Activated naive CD4-positive, alpha-beta T cell treated with anti-CD3 and anti-CD28 coated beads for 36 hours (primary cell): ENCODE measurements at regions not wholly inside any gene's neighbourhood (a gene's known extent, or its start where the extent isn't known, plus 50 kb on each side); places are given as distances from the start of the nearest gene placed in this dataset.

ENCODE experiments used
- CTCF ChIA-PET: fragments of 350-600 bp; sonication (Branson Sonifier 250); formaldehyde crosslinking; loops from one replicate; lab custom pipeline; 2021; ENCODE audit warnings: antibody characterized with exemption; lab: Charles Lee
- DNase-seq: peaks from one replicate; pipeline ENCODE4 v3.0.0-alpha.2; 2020
- H3K27ac Mint-ChIP-seq: one replicate; pipeline ENCODE4 v1.8.0; 2021; ENCODE audit warnings: mild to moderate bottlenecking, mixed read lengths
- H3K27me3 Mint-ChIP-seq: one replicate; pipeline ENCODE4 v1.8.0; 2021; ENCODE audit warnings: low read depth, mixed read lengths
- H3K36me3 Mint-ChIP-seq: one replicate; pipeline ENCODE4 v1.8.0; 2021; ENCODE audit warnings: low read depth, mixed read lengths
- H3K4me1 Mint-ChIP-seq: one replicate; pipeline ENCODE4 v1.8.0; 2021; ENCODE audit warnings: low read depth, mixed read lengths
- H3K4me3 Mint-ChIP-seq: one replicate; pipeline ENCODE4 v1.8.0; 2021; ENCODE audit warnings: mild to moderate bottlenecking, moderate library complexity, mixed read lengths
- H3K9me3 Mint-ChIP-seq: one replicate; pipeline ENCODE4 v1.8.0; 2021; ENCODE audit warnings: mixed read lengths
- intact Hi-C: fragments of 100-400 bp; cut with micrococcal nuclease; formaldehyde crosslinking; loops from one replicate; pipeline ENCODE4 v1.15.1; 2023

DNA sequence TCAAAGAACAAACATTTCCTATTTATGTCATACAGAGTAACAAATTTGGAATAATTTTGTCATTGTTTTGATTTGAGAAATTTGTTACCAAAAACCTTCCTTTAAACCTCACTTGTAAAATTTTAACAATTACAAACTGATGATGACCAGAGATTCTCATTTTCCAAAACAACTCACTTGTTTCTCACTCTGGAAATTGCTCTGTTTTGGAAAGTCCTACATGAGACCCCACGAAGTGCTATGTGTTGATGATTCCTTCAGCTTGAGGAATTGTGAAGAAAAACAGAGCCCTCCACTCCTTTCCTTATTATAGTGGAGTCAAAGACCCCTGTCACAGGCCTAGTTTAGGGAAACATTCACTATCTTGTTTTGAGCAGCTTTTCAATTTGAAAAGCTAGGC, 157.6 kb upstream of the RASGRP1 start:
- Mint-ChIP-seq H3K4me1 (no peaks in the 10 kb centered on the region), H3K27me3 (no peaks in the 10 kb centered on the region), H3K36me3 (no peaks in the 10 kb centered on the region), H3K27ac (no peak overlapping the region), H3K9me3 (no peaks in the 10 kb centered on the region), H3K4me3 (no peak overlapping the region)
- DNase-seq: no peak
- CTCF ChIA-PET: interaction anchor here (1.2 to 1.8 kb wide), 3 partner anchors 14 to 282 kb away, joined by 5 read pairs; no protein-coding TSS in a partner anchor
- intact Hi-C loops: no loop called here

DNA sequence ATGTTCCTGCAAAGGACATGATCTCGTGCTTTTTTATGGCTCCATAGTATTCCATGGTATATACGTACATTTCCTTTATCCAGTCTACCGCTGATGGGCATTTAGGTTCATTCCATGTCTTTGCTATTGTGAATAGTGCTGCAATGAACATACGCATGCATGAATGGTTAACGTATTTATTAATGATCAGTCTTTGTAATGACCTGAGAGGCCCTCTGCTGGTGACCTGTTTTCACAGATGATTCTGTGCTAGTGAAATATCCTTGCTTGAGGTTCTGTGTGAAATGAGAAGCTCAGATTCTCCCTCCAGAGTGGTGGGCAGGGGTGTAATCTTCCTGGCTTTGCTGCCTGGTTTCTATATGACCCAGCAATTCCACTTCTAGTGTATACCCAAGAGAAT, 160.2 kb upstream of the RASGRP1 start:
- Mint-ChIP-seq H3K9me3 (no peaks in the 10 kb centered on the region), H3K27me3 (no peaks in the 10 kb centered on the region), H3K27ac (no peak overlapping the region), H3K4me3 (no peak overlapping the region), H3K36me3 (no peaks in the 10 kb centered on the region), H3K4me1 (no peaks in the 10 kb centered on the region)
- no peak for DNase-seq
- CTCF ChIA-PET: interaction anchor here (0.9 to 1.3 kb wide), 4 partner anchors 13 to 44 kb away, joined by 3 to 4 read pairs (median 4); no protein-coding TSS in a partner anchor
- intact Hi-C loops: no loop called here

DNA sequence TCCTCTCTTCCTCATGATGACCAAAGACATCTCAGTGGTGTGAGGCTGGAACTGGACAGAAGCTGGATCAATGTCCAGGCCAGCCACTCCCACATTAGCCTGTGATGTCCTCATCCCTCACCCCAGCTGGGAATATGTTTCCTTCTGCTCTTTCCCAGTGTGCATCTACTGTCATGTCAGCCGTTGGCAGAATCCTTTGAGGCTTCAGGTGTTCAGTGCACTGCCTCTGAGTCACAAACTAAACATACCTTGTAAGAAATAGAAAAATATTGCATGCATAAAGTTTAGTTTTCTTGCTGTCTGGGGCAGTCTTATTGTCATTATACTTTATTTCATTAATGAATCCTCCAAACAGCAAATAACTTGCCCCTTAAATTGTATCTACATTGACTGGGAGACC, 161.6 kb upstream of the RASGRP1 start:
- CTCF ChIA-PET: no interaction called here
- DNase-seq: no peak
- Mint-ChIP-seq H3K27me3 (peaks cover under 1% of the 10 kb centered on the region), H3K27ac (no peak overlapping the region), H3K9me3 (no peaks in the 10 kb centered on the region), H3K4me3 (no peak overlapping the region), H3K4me1 (no peaks in the 10 kb centered on the region), H3K36me3 (no peaks in the 10 kb centered on the region)
- intact Hi-C loops: no loop called here

DNA sequence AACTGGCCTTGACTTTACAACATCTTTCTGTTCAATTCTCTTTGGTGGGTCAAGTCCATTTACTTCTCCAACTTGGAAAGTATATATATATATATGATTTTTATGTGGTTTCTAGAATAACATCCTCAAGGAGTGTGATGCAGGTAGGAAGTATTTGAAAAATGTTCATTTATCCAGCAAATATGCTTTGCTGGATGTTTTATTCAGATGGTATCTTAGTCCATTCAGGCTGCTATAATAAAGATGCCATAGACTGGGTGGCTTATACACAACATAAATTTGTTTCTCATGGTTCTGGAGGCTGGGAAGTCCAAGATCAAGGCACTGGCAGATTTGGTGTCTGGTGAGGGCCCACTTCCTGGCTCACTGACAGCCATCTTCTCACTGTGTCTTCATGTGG, 168.7 kb upstream of the RASGRP1 start:
- intact Hi-C loops: no loop called here
- H3K36me3 Mint-ChIP-seq: no peaks in the 10 kb centered on the region
- CTCF ChIA-PET: no interaction called here

DNA sequence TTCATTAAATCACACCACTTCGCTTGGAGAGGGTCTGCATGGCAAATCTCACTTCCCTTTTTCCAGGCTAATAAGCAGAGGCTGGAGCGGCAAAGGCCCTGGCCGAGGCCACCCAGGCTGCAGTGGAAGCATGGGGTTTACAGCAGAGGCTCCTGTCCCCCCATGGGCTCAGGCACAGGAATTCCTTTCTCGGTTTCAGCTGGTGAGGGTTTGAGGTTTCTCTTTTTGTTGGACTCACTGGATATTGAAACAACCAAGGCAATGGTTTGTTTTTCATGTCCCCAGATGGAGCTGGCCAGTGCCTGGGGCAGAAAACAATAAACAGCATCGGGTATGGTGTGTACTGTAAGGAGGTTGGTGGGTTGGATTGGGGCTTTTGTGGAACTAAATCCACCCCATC, 175.6 kb upstream of the RASGRP1 start:
- CTCF ChIA-PET: no interaction called here
- Mint-ChIP-seq H3K36me3 (no peaks in the 10 kb centered on the region), H3K27ac (no peak overlapping the region), H3K27me3 (peaks cover 6% of the 10 kb centered on the region), H3K4me3 (no peak overlapping the region), H3K9me3 (no peaks in the 10 kb centered on the region), H3K4me1 (no peaks in the 10 kb centered on the region)
- intact Hi-C loops: no loop called here
- no peak for DNase-seq

More for the DNA sequence above, 168.7 kb upstream of the RASGRP1 start:
- Mint-ChIP-seq H3K27ac (no peak overlapping the region), H3K9me3 (peaks cover 4% of the 10 kb centered on the region), H3K27me3 (peaks cover 10% of the 10 kb centered on the region), H3K4me3 (no peak overlapping the region), H3K4me1 (no peaks in the 10 kb centered on the region)
- no peak for DNase-seq

DNA sequence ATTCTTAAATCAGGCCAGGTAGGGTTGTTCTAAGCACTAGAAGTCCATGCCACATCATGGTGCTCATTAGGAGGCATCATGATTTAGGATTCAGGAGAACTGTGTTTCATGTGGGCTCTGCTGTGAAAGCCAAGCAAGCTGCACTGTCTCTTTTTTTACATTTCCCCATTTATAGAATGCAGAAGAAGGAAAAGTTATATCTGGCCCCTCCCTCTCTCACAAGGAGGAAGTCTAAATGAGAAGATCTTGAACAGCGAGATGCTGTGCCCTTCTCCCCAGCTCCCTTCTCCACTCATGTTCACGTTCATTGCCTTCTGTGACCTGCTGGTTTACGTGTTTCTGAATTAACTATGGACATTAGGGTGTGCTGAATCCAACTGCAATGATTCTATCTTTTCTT, 178.5 kb upstream of the RASGRP1 start:
- Mint-ChIP-seq H3K36me3 (no peaks in the 10 kb centered on the region), H3K27ac (no peak overlapping the region), H3K4me3 (no peak overlapping the region), H3K27me3 (peaks cover 1% of the 10 kb centered on the region), H3K4me1 (no peaks in the 10 kb centered on the region), H3K9me3 (no peaks in the 10 kb centered on the region)
- CTCF ChIA-PET: interaction anchor here (1.4 kb wide), 1 partner anchor 10 kb away, joined by 3 read pairs; no protein-coding TSS in a partner anchor
- DNase-seq: no peak
- intact Hi-C loops: no loop called here

DNA sequence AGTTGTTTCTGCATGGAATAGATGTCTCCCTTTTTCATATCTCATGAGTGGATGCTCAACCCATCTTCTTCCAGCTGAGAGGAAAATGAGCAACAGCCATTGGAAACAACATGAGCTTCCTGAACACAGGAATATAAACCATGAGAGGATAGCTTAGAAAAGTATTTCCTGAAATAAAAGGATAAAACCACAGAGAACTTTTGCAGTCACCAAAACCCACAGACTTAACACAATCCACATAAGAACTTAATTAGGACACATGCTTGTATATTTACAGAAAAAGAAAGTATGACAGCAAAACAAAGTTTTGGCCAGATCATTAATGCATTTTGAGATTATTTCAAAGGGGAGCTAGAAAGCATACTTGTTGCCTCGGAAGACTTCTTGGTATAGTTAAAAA, 180.5 kb upstream of the RASGRP1 start:
- no peaks in the 10 kb centered on the region for H3K36me3 Mint-ChIP-seq
- H3K9me3 Mint-ChIP-seq: no peaks in the 10 kb centered on the region
- H3K27me3 Mint-ChIP-seq: no peaks in the 10 kb centered on the region
- CTCF ChIA-PET: no interaction called here
- intact Hi-C loops: no loop called here
- DNase-seq: no peak
- no peaks in the 10 kb centered on the region for H3K4me1 Mint-ChIP-seq
- H3K27ac Mint-ChIP-seq: no peak overlapping the region
- H3K4me3 Mint-ChIP-seq: no peak overlapping the region

DNA sequence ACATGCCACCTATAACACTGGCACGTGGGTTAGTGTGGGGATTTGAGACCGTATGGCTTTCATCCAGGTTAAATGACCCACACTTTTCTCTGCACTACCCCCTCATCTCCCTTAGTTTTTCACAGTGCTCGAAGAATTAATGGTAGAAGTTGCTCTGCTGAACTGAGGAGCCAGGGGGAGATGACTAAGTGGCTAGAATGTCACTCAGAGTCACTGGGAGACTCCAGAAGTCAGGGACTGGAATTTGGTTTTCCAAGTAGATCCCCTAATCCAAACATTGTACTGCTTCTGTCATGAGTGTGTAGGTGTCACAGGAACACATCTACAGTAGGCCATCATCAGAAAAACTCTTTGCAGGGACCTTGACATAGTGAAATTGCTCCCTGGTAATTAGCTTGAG, 181.0 kb upstream of the RASGRP1 start:
- CTCF ChIA-PET: no interaction called here

DNA sequence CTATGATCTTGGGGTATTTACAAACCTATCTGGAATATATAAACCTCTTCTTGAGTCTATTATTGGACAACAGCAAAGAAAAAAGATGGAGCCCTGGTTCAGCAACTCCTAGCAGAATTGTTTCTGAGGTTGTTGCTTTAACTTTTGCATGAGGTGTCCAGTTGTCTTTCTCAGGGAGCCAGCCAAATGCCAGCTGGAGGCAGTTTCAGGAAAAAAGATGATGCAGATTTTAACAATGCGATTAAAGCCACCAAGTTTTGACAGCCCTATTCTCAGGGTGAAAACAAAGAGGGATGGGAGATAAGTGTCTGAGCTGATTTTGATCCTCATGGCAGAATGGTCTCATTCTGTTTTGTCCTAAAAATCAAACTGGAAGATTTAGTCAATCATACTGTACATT, 181.6 kb upstream of the RASGRP1 start:
- Mint-ChIP-seq H3K9me3 (no peaks in the 10 kb centered on the region), H3K36me3 (no peaks in the 10 kb centered on the region), H3K27ac (no peak overlapping the region), H3K4me1 (no peaks in the 10 kb centered on the region), H3K27me3 (no peaks in the 10 kb centered on the region), H3K4me3 (no peak overlapping the region)
- CTCF ChIA-PET: no interaction called here
- DNase-seq: no peak
- intact Hi-C loops: no loop called here

More for the DNA sequence above, 181.0 kb upstream of the RASGRP1 start:
- no peaks in the 10 kb centered on the region for H3K27me3 Mint-ChIP-seq
- intact Hi-C loops: no loop called here
- H3K27ac Mint-ChIP-seq: no peak overlapping the region
- H3K9me3 Mint-ChIP-seq: no peaks in the 10 kb centered on the region
- DNase-seq: no peak
- H3K4me3 Mint-ChIP-seq: no peak overlapping the region
- no peaks in the 10 kb centered on the region for H3K36me3 Mint-ChIP-seq
- H3K4me1 Mint-ChIP-seq: no peaks in the 10 kb centered on the region

DNA sequence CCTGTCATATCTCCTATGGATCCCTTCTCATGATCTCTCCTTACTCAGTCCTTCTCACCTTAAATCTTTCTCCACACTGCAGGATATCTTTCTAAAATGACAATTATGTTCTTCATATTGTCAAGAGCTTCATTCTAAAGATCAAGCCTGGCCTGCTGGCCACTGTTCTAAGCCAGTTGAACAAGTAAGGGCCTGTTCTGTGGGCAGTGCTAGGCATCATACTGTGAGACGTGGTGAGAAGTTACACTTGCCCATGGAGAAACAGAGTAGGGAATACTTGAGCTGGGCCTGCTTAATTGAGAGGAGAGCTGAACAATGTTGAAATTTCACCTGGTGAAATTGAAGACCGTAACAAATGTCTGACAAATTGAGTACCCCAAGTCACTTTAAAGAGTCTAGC, 184.1 kb upstream of the RASGRP1 start:
- no peak overlapping the region for H3K27ac Mint-ChIP-seq
- H3K4me3 Mint-ChIP-seq: no peak overlapping the region
- no peaks in the 10 kb centered on the region for H3K9me3 Mint-ChIP-seq
- H3K36me3 Mint-ChIP-seq: no peaks in the 10 kb centered on the region
- CTCF ChIA-PET: no interaction called here
- H3K4me1 Mint-ChIP-seq: no peaks in the 10 kb centered on the region
- intact Hi-C loops: no loop called here
- no peak for DNase-seq
- H3K27me3 Mint-ChIP-seq: no peaks in the 10 kb centered on the region

DNA sequence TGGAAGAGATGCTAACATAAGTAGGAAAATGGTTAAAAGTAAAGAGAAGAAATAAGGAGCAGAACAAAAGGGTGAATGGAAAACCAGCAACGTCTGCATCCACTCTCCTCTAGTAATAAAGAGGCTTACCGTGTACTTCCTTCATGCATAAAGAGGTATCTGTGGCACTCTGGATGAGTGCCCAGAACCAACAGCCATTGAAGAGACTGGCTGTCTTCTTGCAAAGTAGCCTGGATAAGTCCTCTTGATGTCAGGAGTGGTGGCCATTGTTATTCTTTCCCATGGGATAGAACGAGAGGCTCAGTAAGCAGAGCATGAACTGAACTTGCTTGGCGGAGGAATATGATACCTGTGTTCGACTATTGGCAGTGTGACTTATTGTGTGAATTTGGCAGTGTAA, 186.2 kb upstream of the RASGRP1 start:
- H3K27ac Mint-ChIP-seq: no peak overlapping the region
- H3K4me3 Mint-ChIP-seq: no peak overlapping the region

DNA sequence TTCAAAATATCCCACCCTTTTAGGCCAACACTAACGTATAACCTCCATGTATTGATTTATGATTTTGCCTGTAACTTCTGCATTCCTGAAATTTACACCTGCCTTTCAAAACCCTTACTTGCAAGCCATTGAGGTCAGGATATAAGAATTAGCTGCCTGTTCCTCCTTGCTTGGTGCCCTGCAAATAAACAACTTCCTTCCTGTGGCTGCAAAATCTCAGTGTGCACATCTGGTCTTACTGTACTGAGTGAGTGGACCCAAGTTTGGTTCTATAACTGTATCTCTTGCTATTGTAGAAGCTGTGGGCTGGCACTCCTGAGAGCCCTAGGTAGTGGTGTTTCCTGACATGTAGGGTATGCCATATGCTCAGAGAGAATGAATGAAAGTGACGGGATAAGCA, 191.1 kb upstream of the RASGRP1 start:
- H3K27me3 Mint-ChIP-seq: peaks cover 21% of the 10 kb centered on the region
- H3K4me3 Mint-ChIP-seq: no peak overlapping the region
- no peaks in the 10 kb centered on the region for H3K36me3 Mint-ChIP-seq
- DNase-seq: no peak
- CTCF ChIA-PET: no interaction called here
- intact Hi-C loops: no loop called here
- no peak overlapping the region for H3K27ac Mint-ChIP-seq
- H3K4me1 Mint-ChIP-seq: no peaks in the 10 kb centered on the region
- no peaks in the 10 kb centered on the region for H3K9me3 Mint-ChIP-seq

More for the DNA sequence above, 186.2 kb upstream of the RASGRP1 start:
- Mint-ChIP-seq H3K4me1 (no peaks in the 10 kb centered on the region), H3K27me3 (peaks cover 15% of the 10 kb centered on the region), H3K36me3 (no peaks in the 10 kb centered on the region), H3K9me3 (no peaks in the 10 kb centered on the region)
- no peak for DNase-seq
- CTCF ChIA-PET: interaction anchor here (0.8 kb wide), 1 partner anchor 39 kb away, joined by 3 read pairs; no protein-coding TSS in a partner anchor
- intact Hi-C loops: no loop called here

DNA sequence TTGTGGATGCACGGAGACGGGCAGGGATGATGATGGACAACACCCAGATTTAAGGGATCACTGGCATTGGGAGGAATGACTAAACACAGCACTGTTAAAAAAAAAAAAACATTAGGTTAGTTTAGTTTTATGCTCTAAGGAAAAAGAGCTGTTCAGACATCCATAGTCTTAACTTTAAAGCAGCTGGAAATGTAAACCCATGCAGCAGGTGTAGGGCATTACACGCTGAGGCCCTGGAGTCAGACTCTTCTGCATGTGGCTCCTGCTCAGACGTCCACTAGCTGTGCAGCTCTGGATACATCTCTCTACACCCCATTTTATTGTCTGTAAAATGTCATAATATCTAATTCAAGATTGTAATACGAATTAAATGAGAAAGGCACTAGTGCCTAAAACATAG, 191.8 kb upstream of the RASGRP1 start:
- CTCF ChIA-PET: no interaction called here
- intact Hi-C loops: no loop called here
- Mint-ChIP-seq H3K9me3 (no peaks in the 10 kb centered on the region), H3K27ac (no peak overlapping the region), H3K36me3 (no peaks in the 10 kb centered on the region), H3K4me1 (no peaks in the 10 kb centered on the region), H3K4me3 (no peak overlapping the region), H3K27me3 (peaks cover 21% of the 10 kb centered on the region)
- DNase-seq: no peak
